ENCODE measurements at regions not wholly inside any gene's neighbourhood (a gene's known extent, or its start where the extent isn't known, plus 50 kb on each side); places are given as distances from the start of the nearest gene placed in this dataset.

- DNase-seq: no peak
- no peak overlapping the region for H3K4me3 ChIP-seq (ENCODE audit: low read depth in 2 of 2, low read length in 1 of 2)
- TF ChIP-seq RCOR1 (IDR thresholded peaks at IDR 0.05; ENCODE audit: low read length) (no peak), FOXM1 (IDR thresholded peaks at IDR 0.05; ENCODE audit: low read depth) (no peak), RFX5 (IDR thresholded peaks at IDR 0.05; ENCODE audit: low read length) (no peak), NFIC (IDR thresholded peaks at IDR 0.05; ENCODE audit: borderline replicate concordance) (no peak), EZH2phosphoT487 (IDR thresholded peaks at IDR 0.05; ENCODE audit: borderline replicate concordance, low read depth) (no peak), USF2 (IDR thresholded peaks at IDR 0.05; ENCODE audit: borderline replicate concordance, low read depth, low read length) (no peak), JUND (IDR thresholded peaks at IDR 0.05) (no peak), GABPA (IDR thresholded peaks at IDR 0.05; ENCODE audit: low read depth) (no peak), RXRA (IDR thresholded peaks at IDR 0.05; ENCODE audit: borderline replicate concordance, low read depth) (no peak), NRF1 (IDR thresholded peaks at IDR 0.05; ENCODE audit: low read depth, low read length) (no peak), FOSL2 (IDR thresholded peaks at IDR 0.05; ENCODE audit: borderline replicate concordance, low read depth) (no peak), MAX (IDR thresholded peaks at IDR 0.05; ENCODE audit: low read depth) (no peak), TCF12 (IDR thresholded peaks at IDR 0.05) (no peak)
- TF ChIP-seq, protein P1, sequence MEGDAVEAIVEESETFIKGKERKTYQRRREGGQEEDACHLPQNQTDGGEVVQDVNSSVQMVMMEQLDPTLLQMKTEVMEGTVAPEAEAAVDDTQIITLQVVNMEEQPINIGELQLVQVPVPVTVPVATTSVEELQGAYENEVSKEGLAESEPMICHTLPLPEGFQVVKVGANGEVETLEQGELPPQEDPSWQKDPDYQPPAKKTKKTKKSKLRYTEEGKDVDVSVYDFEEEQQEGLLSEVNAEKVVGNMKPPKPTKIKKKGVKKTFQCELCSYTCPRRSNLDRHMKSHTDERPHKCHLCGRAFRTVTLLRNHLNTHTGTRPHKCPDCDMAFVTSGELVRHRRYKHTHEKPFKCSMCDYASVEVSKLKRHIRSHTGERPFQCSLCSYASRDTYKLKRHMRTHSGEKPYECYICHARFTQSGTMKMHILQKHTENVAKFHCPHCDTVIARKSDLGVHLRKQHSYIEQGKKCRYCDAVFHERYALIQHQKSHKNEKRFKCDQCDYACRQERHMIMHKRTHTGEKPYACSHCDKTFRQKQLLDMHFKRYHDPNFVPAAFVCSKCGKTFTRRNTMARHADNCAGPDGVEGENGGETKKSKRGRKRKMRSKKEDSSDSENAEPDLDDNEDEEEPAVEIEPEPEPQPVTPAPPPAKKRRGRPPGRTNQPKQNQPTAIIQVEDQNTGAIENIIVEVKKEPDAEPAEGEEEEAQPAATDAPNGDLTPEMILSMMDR (IDR thresholded peaks at IDR 0.05): no peak
- TF ChIP-seq, protein P2, sequence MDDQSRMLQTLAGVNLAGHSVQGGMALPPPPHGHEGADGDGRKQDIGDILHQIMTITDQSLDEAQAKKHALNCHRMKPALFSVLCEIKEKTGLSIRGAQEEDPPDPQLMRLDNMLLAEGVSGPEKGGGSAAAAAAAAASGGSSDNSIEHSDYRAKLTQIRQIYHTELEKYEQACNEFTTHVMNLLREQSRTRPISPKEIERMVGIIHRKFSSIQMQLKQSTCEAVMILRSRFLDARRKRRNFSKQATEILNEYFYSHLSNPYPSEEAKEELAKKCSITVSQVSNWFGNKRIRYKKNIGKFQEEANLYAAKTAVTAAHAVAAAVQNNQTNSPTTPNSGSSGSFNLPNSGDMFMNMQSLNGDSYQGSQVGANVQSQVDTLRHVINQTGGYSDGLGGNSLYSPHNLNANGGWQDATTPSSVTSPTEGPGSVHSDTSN (IDR thresholded peaks at IDR 0.05): no peak
- TF ChIP-seq, protein P3, sequence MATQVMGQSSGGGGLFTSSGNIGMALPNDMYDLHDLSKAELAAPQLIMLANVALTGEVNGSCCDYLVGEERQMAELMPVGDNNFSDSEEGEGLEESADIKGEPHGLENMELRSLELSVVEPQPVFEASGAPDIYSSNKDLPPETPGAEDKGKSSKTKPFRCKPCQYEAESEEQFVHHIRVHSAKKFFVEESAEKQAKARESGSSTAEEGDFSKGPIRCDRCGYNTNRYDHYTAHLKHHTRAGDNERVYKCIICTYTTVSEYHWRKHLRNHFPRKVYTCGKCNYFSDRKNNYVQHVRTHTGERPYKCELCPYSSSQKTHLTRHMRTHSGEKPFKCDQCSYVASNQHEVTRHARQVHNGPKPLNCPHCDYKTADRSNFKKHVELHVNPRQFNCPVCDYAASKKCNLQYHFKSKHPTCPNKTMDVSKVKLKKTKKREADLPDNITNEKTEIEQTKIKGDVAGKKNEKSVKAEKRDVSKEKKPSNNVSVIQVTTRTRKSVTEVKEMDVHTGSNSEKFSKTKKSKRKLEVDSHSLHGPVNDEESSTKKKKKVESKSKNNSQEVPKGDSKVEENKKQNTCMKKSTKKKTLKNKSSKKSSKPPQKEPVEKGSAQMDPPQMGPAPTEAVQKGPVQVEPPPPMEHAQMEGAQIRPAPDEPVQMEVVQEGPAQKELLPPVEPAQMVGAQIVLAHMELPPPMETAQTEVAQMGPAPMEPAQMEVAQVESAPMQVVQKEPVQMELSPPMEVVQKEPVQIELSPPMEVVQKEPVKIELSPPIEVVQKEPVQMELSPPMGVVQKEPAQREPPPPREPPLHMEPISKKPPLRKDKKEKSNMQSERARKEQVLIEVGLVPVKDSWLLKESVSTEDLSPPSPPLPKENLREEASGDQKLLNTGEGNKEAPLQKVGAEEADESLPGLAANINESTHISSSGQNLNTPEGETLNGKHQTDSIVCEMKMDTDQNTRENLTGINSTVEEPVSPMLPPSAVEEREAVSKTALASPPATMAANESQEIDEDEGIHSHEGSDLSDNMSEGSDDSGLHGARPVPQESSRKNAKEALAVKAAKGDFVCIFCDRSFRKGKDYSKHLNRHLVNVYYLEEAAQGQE (IDR thresholded peaks at IDR 0.05; ENCODE audit: low read depth, low read length): no peak
- H3K27me3 ChIP-seq (ENCODE audit: insufficient read depth): no peaks in the 10 kb centered on the region
- H3K4me2 ChIP-seq: no peak overlapping the region
- H3F3A ChIP-seq (replicated peaks; ENCODE audit: insufficient read depth): no peaks in the 10 kb centered on the region
- 0 out of 4 replicates have a peak, but pooled peaks cover 0 to 5% of the 10 kb centered on the region in 2 experiments for H3K4me1 ChIP-seq (ENCODE audit: control insufficient read depth in 1 of 2, insufficient read depth in 2 of 2, low read depth in 1 of 2, low read length in 1 of 2)
- H3K9me2 ChIP-seq: no peaks in the 10 kb centered on the region
- no peak overlapping the region for H2AFZ ChIP-seq (ENCODE audit: low read depth)
- H3K27ac ChIP-seq (ENCODE audit: low read depth in 2 of 2, low read length in 1 of 2): no peak overlapping the region
- H4K20me1 ChIP-seq (ENCODE audit: insufficient read depth): no peaks in the 10 kb centered on the region
- ChIA-PET POLR2A (no interaction called here), CTCF (no interaction called here)
- H3K9me3 ChIP-seq: no peaks in the 10 kb centered on the region
- 89% methylated on average over 16 of the region's 18 CpGs for WGBS (ENCODE audit: low lambda C conversion rate)
- H3K9ac ChIP-seq: no peak overlapping the region
- no peaks in the 10 kb centered on the region for H3K79me2 ChIP-seq (ENCODE audit: insufficient read depth)
- H3K36me3 ChIP-seq (replicated peaks in 1 of 2; ENCODE audit: control insufficient read depth in 1 of 2, insufficient read depth in 2 of 2, low read length in 1 of 2): no peaks in the 10 kb centered on the region
Observed at GRCh38 chr9:129235041-129235930, 57.2 kb upstream of the IER5L start.
